Activated CD4-positive, CD25-positive, alpha-beta regulatory T cell (primary cell): ENCODE measurements at regions not wholly inside any gene's neighbourhood (a gene's known extent, or its start where the extent isn't known, plus 50 kb on each side); places are given as distances from the start of the nearest gene placed in this dataset.

Experiments used
- DNase-seq, 4 experiments: peaks; one replicate each; lab custom pipeline; 2025; lab: John Stamatoyannopoulos, UW

GRCh38 chr12:89098441-89099112 lies 253.7 kb downstream of the DUSP6 start:
- DNase-seq = no peak

- no peak for DNase-seq
Measured at GRCh38 chr12:89092297-89092696, 260.0 kb downstream of the DUSP6 start.

- DNase-seq = no peak
Measured at GRCh38 chr12:89091293-89091841, 260.9 kb downstream of the DUSP6 start.

GRCh38 chr12:89089264-89089663 lies 263.0 kb downstream of the DUSP6 start:
- DNase-seq = no peak

GRCh38 chr12:89087876-89088275 lies 264.4 kb downstream of the DUSP6 start:
- DNase-seq = no peak

- no peak for DNase-seq
Measured at GRCh38 chr12:89087149-89087825, 265.0 kb downstream of the DUSP6 start.

GRCh38 chr12:89085421-89085820 lies 266.9 kb downstream of the DUSP6 start:
- no peak for DNase-seq

GRCh38 chr12:89084751-89085150 lies 267.6 kb downstream of the DUSP6 start:
- DNase-seq = no peak

- DNase-seq = no peak
Measured at GRCh38 chr12:89083491-89083890, 268.8 kb downstream of the DUSP6 start.

GRCh38 chr12:89082370-89082753 lies 269.9 kb downstream of the DUSP6 start:
- no peak for DNase-seq

- no peak for DNase-seq
Measured at GRCh38 chr12:89081719-89082369, 270.5 kb downstream of the DUSP6 start.

GRCh38 chr12:89080793-89081465 lies 271.4 kb downstream of the DUSP6 start:
- DNase-seq = no peak

GRCh38 chr12:89075880-89076540 lies 276.3 kb downstream of the DUSP6 start:
- no peak for DNase-seq

GRCh38 chr12:89073659-89074058 lies 278.6 kb downstream of the DUSP6 start:
- DNase-seq = no peak

GRCh38 chr12:89073027-89073398 lies 279.3 kb downstream of the DUSP6 start:
- no peak for DNase-seq

GRCh38 chr12:89072294-89073026 lies 279.8 kb downstream of the DUSP6 start:
- no peak for DNase-seq

- DNase-seq = no peak
Measured at GRCh38 chr12:89070603-89071002, 281.7 kb downstream of the DUSP6 start.

GRCh38 chr12:89069431-89069830 lies 282.9 kb downstream of the DUSP6 start:
- no peak for DNase-seq

GRCh38 chr12:89067421-89068187 lies 284.7 kb downstream of the DUSP6 start:
- no peak for DNase-seq

- DNase-seq = no peak
Measured at GRCh38 chr12:89064780-89065179, 287.5 kb downstream of the DUSP6 start.
